T-helper 2 cell treated with Interferon-gamma antibody and Interleukin-4, amounts not matched to agents 5 μg/mL and 100 μg/mL, for 36 hours (primary cell): ENCODE measurements at regions not wholly inside any gene's neighbourhood (a gene's known extent, or its start where the extent isn't known, plus 50 kb on each side); places are given as distances from the start of the nearest gene placed in this dataset.

Experiments used
- DNase-seq: peaks from one replicate; pipeline ENCODE4 v3.0.0; 2021; ENCODE audit warnings: low spot score
- H3K27ac Mint-ChIP-seq: one replicate; pipeline ENCODE4 v1.8.0; 2021; ENCODE audit warnings: mild to moderate bottlenecking, mixed read lengths
- H3K27me3 Mint-ChIP-seq: one replicate; pipeline ENCODE4 v1.8.0; 2021; ENCODE audit warnings: low read depth, mixed read lengths
- H3K36me3 Mint-ChIP-seq: one replicate; pipeline ENCODE4 v1.8.0; 2021; ENCODE audit warnings: low read depth, mixed read lengths
- H3K4me1 Mint-ChIP-seq: one replicate; pipeline ENCODE4 v1.8.0; 2021; ENCODE audit warnings: low read depth, mixed read lengths
- H3K4me3 Mint-ChIP-seq: one replicate; pipeline ENCODE4 v1.8.0; 2022; ENCODE audit warnings: mild to moderate bottlenecking, moderate library complexity, mixed read lengths
- H3K9me3 Mint-ChIP-seq: one replicate; pipeline ENCODE4 v1.8.0; 2021; ENCODE audit warnings: mixed read lengths

- Mint-ChIP-seq H3K4me1 (no peaks in the 10 kb centered on the region), H3K4me3 (no peak overlapping the region), H3K27ac (no peak overlapping the region), H3K36me3 (no peaks in the 10 kb centered on the region), H3K9me3 (no peaks in the 10 kb centered on the region), H3K27me3 (no peaks in the 10 kb centered on the region)
- DNase-seq, result no peak
These were observed 422.9 kb upstream of the SULF2 start for GRCh38 chr20:48208176-48208575.

- no peak for DNase-seq
- no peak overlapping the region for H3K27ac Mint-ChIP-seq
- H3K27me3 Mint-ChIP-seq, result no peaks in the 10 kb centered on the region
- H3K36me3 Mint-ChIP-seq, result no peaks in the 10 kb centered on the region
- no peak overlapping the region for H3K4me3 Mint-ChIP-seq
- no peaks in the 10 kb centered on the region for H3K4me1 Mint-ChIP-seq
- no peaks in the 10 kb centered on the region for H3K9me3 Mint-ChIP-seq
These were observed 422.2 kb upstream of the SULF2 start for GRCh38 chr20:48207505-48207904.

- H3K27me3 Mint-ChIP-seq, result no peaks in the 10 kb centered on the region
- DNase-seq, result no peak
- H3K36me3 Mint-ChIP-seq, result no peaks in the 10 kb centered on the region
- no peaks in the 10 kb centered on the region for H3K4me1 Mint-ChIP-seq
- no peaks in the 10 kb centered on the region for H3K9me3 Mint-ChIP-seq
- no peak overlapping the region for H3K27ac Mint-ChIP-seq
- no peak overlapping the region for H3K4me3 Mint-ChIP-seq
These were observed 420.5 kb upstream of the SULF2 start for GRCh38 chr20:48205786-48206185.

GRCh38 chr20:48205281-48205782 is 420.1 kb upstream of the SULF2 start:
- Mint-ChIP-seq H3K27ac (no peak overlapping the region), H3K27me3 (no peaks in the 10 kb centered on the region), H3K4me3 (no peak overlapping the region), H3K36me3 (no peaks in the 10 kb centered on the region), H3K4me1 (no peaks in the 10 kb centered on the region), H3K9me3 (no peaks in the 10 kb centered on the region)
- DNase-seq, result no peak

- Mint-ChIP-seq H3K4me3 (no peak overlapping the region), H3K9me3 (no peaks in the 10 kb centered on the region), H3K27me3 (no peaks in the 10 kb centered on the region), H3K36me3 (no peaks in the 10 kb centered on the region), H3K4me1 (no peaks in the 10 kb centered on the region), H3K27ac (no peak overlapping the region)
- DNase-seq, result no peak
These were observed 419.2 kb upstream of the SULF2 start for GRCh38 chr20:48204499-48204898.

- H3K4me1 Mint-ChIP-seq, result no peaks in the 10 kb centered on the region
- H3K27me3 Mint-ChIP-seq, result no peaks in the 10 kb centered on the region
- H3K36me3 Mint-ChIP-seq, result no peaks in the 10 kb centered on the region
- no peak overlapping the region for H3K27ac Mint-ChIP-seq
- DNase-seq, result no peak
- no peak overlapping the region for H3K4me3 Mint-ChIP-seq
- no peaks in the 10 kb centered on the region for H3K9me3 Mint-ChIP-seq
These were observed 418.0 kb upstream of the SULF2 start for GRCh38 chr20:48203252-48203651.

- no peak overlapping the region for H3K4me3 Mint-ChIP-seq
- no peaks in the 10 kb centered on the region for H3K36me3 Mint-ChIP-seq
- no peaks in the 10 kb centered on the region for H3K4me1 Mint-ChIP-seq
- no peak for DNase-seq
- H3K27me3 Mint-ChIP-seq, result no peaks in the 10 kb centered on the region
- H3K27ac Mint-ChIP-seq, result no peak overlapping the region
- no peaks in the 10 kb centered on the region for H3K9me3 Mint-ChIP-seq
These were observed 417.2 kb upstream of the SULF2 start for GRCh38 chr20:48202334-48203113.

- no peak overlapping the region for H3K27ac Mint-ChIP-seq
- DNase-seq, result no peak
- H3K4me3 Mint-ChIP-seq, result no peak overlapping the region
- no peaks in the 10 kb centered on the region for H3K9me3 Mint-ChIP-seq
- no peaks in the 10 kb centered on the region for H3K36me3 Mint-ChIP-seq
- H3K4me1 Mint-ChIP-seq, result no peaks in the 10 kb centered on the region
- H3K27me3 Mint-ChIP-seq, result no peaks in the 10 kb centered on the region
These were observed 416.6 kb upstream of the SULF2 start for GRCh38 chr20:48201885-48202284.

GRCh38 chr20:48201188-48201587 is 415.9 kb upstream of the SULF2 start:
- no peak for DNase-seq
- Mint-ChIP-seq H3K4me3 (no peak overlapping the region), H3K27me3 (no peaks in the 10 kb centered on the region), H3K4me1 (no peaks in the 10 kb centered on the region), H3K27ac (no peak overlapping the region), H3K9me3 (no peaks in the 10 kb centered on the region), H3K36me3 (no peaks in the 10 kb centered on the region)

- H3K4me1 Mint-ChIP-seq, result no peaks in the 10 kb centered on the region
- H3K27me3 Mint-ChIP-seq, result no peaks in the 10 kb centered on the region
- DNase-seq, result no peak
- no peaks in the 10 kb centered on the region for H3K36me3 Mint-ChIP-seq
- H3K4me3 Mint-ChIP-seq, result no peak overlapping the region
- no peaks in the 10 kb centered on the region for H3K9me3 Mint-ChIP-seq
- H3K27ac Mint-ChIP-seq, result no peak overlapping the region
These were observed 413.7 kb upstream of the SULF2 start for GRCh38 chr20:48198929-48199451.

- no peaks in the 10 kb centered on the region for H3K27me3 Mint-ChIP-seq
- no peaks in the 10 kb centered on the region for H3K9me3 Mint-ChIP-seq
- H3K36me3 Mint-ChIP-seq, result no peaks in the 10 kb centered on the region
- H3K27ac Mint-ChIP-seq, result no peak overlapping the region
- no peak overlapping the region for H3K4me3 Mint-ChIP-seq
- H3K4me1 Mint-ChIP-seq, result no peaks in the 10 kb centered on the region
- DNase-seq, result no peak
These were observed 411.8 kb upstream of the SULF2 start for GRCh38 chr20:48197066-48197465.

- Mint-ChIP-seq H3K27me3 (no peaks in the 10 kb centered on the region), H3K27ac (no peak overlapping the region), H3K4me1 (no peaks in the 10 kb centered on the region), H3K36me3 (no peaks in the 10 kb centered on the region), H3K9me3 (no peaks in the 10 kb centered on the region), H3K4me3 (no peak overlapping the region)
- no peak for DNase-seq
These were observed 411.2 kb upstream of the SULF2 start for GRCh38 chr20:48196486-48196885.

GRCh38 chr20:48196001-48196400 is 410.7 kb upstream of the SULF2 start:
- H3K9me3 Mint-ChIP-seq, result no peaks in the 10 kb centered on the region
- no peaks in the 10 kb centered on the region for H3K4me1 Mint-ChIP-seq
- DNase-seq, result no peak
- no peak overlapping the region for H3K27ac Mint-ChIP-seq
- no peak overlapping the region for H3K4me3 Mint-ChIP-seq
- H3K36me3 Mint-ChIP-seq, result no peaks in the 10 kb centered on the region
- H3K27me3 Mint-ChIP-seq, result no peaks in the 10 kb centered on the region

- no peaks in the 10 kb centered on the region for H3K27me3 Mint-ChIP-seq
- DNase-seq, result no peak
- H3K27ac Mint-ChIP-seq, result no peak overlapping the region
- H3K4me3 Mint-ChIP-seq, result no peak overlapping the region
- no peaks in the 10 kb centered on the region for H3K36me3 Mint-ChIP-seq
- H3K9me3 Mint-ChIP-seq, result no peaks in the 10 kb centered on the region
- no peaks in the 10 kb centered on the region for H3K4me1 Mint-ChIP-seq
These were observed 410.0 kb upstream of the SULF2 start for GRCh38 chr20:48195121-48195870.
